ENCODE measurements at regions not wholly inside any gene's neighbourhood (a gene's known extent, or its start where the extent isn't known, plus 50 kb on each side); places are given as distances from the start of the nearest gene placed in this dataset.
"Not testable (repeated sequence)": the region's sequence is repeated elsewhere in the genome, so short reads cannot be mapped to it uniquely, and the experiment has no call there.

DNA sequence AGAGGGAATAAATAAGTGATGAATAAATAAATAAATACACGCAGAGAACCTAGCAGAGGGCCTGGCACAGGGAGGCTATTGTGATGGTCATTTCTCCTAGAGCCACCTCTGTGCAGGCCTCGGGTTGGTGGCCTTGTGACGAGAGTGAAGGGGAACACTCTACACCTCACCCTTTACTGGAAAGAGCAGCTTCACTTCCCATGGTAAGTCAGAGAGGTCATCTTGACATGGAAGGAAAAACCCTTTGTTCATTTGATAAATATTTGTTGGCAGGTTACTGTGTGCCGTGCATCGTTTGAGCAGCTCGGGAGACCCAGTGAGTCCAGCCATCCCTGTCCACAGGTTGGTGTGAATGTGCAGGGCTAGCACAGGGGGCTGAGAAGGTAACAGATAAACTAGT, 70.2 kb upstream of the PODXL start:
- H3K27me3 ChIP-seq (ENCODE audit: low read depth), result no peaks in the 10 kb centered on the region
- H3K36me3 ChIP-seq (replicated peaks), result no peaks in the 10 kb centered on the region
- DNase-seq (ENCODE audit: low spot score in 2 of 2), result no peak
- H3K4me3 ChIP-seq, result no peak overlapping the region
- H3K4me1 ChIP-seq, result peaks cover 6% of the 10 kb centered on the region; the same call in 1 of the 2 replicates
- no peaks in the 10 kb centered on the region for H3K9me3 ChIP-seq
- in situ Hi-C loops (cut with MboI; ENCODE audit: low sequenced_read_pairs), result no loop called here

DNA sequence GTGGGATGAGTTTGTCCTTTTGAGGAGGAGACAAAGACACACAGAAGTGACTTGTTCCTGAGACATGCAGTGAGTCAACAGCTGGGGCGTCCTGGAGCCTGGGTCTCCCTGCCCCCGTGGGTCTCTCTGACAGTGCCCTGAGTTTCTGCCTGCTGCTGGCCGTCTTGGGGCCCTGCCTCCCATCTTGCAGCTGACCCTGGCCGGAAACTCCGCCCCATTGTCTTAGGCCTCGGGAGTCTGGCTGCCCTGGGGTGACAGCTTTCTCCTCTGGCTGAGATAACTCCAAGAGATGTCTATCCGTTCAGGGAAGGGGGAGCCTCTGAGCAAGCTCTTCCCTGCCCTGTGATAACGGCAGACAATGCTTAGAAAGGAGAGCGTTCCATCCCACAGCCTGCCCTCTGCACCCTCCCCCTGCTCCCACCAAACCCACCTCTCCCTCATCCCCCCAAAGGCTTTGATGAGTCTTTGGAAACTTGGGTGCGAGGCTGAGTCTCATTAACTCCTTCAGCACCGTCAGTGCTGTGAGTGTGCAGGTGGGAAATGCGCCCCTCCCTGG, 69.5 kb upstream of the PODXL start:
- no peaks in the 10 kb centered on the region for H3K36me3 ChIP-seq (replicated peaks)
- H3K4me1 ChIP-seq, result peaks cover 6% of the 10 kb centered on the region; the same call in 1 of the 2 replicates
- in situ Hi-C loops (cut with MboI; ENCODE audit: low sequenced_read_pairs), result no loop called here
- DNase-seq (ENCODE audit: low spot score in 2 of 2), result no peak
- H3K27me3 ChIP-seq (ENCODE audit: low read depth), result no peaks in the 10 kb centered on the region
- no peak overlapping the region for H3K4me3 ChIP-seq
- H3K9me3 ChIP-seq, result no peaks in the 10 kb centered on the region

DNA sequence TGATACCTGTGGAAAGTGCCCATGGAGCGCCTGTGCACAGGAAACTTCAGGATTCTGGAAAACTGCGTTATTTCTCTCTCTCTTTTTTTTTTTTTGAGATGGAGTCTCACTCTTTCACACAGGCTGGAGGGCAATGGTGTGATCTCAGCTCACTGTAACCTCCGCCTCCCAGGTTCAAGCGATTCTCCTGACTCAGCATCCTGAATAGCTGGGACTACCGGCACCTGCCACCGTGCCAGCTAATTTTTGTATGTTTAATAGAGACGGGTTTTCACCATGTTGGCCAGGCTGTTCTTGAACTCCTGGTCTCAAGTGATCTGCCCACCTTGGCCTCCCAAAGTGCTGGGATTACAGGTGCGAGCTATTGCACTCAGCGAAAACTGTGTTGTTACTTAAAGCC, 68.9 kb upstream of the PODXL start:
- H3K4me3 ChIP-seq; H3K9me3 ChIP-seq; in situ Hi-C loops (cut with MboI; ENCODE audit: low sequenced_read_pairs); H3K36me3 ChIP-seq (replicated peaks); H3K4me1 ChIP-seq; H3K27me3 ChIP-seq (ENCODE audit: low read depth); DNase-seq (ENCODE audit: low spot score in 2 of 2): not testable (repeated sequence)

DNA sequence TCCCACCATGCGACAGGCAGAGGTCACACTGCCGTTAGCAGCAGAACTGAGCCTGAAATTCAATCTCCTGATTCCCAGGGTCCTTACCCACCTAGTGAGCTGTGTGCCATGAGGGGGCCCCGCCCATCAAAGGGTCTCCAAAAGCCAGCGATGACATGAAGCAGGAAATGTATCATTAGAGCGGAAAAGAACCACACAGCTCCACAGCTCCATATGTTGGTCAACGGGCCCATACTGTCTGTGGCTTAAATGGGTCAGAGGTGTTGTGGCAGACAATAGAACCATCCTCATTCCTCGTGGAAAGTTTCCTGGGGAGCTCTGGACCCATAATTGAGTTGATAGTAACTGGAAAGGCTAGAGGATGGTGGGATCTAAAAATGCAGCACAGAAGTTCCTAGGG, 68.1 kb upstream of the PODXL start:
- H3K4me1 ChIP-seq, result peaks cover 6% of the 10 kb centered on the region; the same call in 1 of the 2 replicates
- no peak for DNase-seq (ENCODE audit: low spot score in 2 of 2)
- H3K4me3 ChIP-seq, result no peak overlapping the region
- no peaks in the 10 kb centered on the region for H3K36me3 ChIP-seq (replicated peaks)
- H3K9me3 ChIP-seq, result no peaks in the 10 kb centered on the region
- in situ Hi-C loops (cut with MboI; ENCODE audit: low sequenced_read_pairs), result no loop called here
- H3K27me3 ChIP-seq (ENCODE audit: low read depth), result no peaks in the 10 kb centered on the region

DNA sequence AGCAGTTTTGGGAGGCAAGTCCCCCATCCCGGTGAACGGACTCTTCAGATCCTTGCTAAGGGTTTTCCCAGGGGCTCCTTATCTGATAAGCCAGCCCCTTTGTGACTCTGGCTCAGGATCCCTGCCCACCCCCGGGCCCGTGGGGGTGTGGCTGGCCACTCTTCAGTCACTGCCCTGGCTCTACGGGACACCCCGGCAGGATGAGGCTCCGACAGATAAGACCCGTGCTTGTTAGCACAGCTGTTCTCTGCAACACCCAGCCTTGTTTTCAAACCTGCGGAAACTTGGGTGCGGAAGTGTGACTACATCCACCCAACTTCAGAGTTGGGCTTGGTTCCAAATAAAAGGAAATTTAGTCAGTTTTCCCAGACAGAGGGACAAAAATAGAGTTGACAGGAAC, 66.7 kb upstream of the PODXL start:
- Histone ChIP-seq H3K9me3 (no peaks in the 10 kb centered on the region), H3K4me3 (no peak overlapping the region), H3K4me1 (peaks cover 6% of the 10 kb centered on the region; the same call in 1 of the 2 replicates), H3K36me3 (replicated peaks) (no peaks in the 10 kb centered on the region), H3K27me3 (ENCODE audit: low read depth) (no peaks in the 10 kb centered on the region)
- DNase-seq (ENCODE audit: low spot score in 2 of 2), result no peak
- in situ Hi-C loops (cut with MboI; ENCODE audit: low sequenced_read_pairs), result no loop called here

DNA sequence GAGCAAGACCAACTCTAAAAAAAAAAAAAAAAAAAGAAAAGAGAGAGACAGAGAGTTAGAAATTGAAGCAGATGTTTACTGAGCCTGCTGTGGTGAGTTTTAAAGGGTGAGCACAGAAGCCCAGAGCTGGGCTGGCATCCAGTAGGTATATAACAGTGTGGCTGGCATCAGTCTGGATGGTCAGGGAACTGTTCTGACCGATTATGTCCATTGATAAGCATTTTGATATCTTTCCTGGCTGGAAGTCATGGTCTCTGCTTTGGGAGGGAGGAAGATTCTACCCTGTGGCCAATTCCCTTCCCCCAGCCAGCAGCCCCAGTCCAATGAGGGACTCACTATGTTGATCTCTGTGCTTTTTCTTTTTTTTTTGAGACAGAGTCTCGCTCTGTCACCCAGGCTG, 65.2 kb upstream of the PODXL start:
- H3K36me3 ChIP-seq (replicated peaks), result no peaks in the 10 kb centered on the region
- H3K4me1 ChIP-seq, result peaks cover 6% of the 10 kb centered on the region; the same call in 1 of the 2 replicates
- in situ Hi-C loops (cut with MboI; ENCODE audit: low sequenced_read_pairs), result no loop called here
- H3K9me3 ChIP-seq, result no peaks in the 10 kb centered on the region
- H3K27me3 ChIP-seq (ENCODE audit: low read depth), result no peaks in the 10 kb centered on the region
- no peak for DNase-seq (ENCODE audit: low spot score in 2 of 2)
- H3K4me3 ChIP-seq, result no peak overlapping the region

DNA sequence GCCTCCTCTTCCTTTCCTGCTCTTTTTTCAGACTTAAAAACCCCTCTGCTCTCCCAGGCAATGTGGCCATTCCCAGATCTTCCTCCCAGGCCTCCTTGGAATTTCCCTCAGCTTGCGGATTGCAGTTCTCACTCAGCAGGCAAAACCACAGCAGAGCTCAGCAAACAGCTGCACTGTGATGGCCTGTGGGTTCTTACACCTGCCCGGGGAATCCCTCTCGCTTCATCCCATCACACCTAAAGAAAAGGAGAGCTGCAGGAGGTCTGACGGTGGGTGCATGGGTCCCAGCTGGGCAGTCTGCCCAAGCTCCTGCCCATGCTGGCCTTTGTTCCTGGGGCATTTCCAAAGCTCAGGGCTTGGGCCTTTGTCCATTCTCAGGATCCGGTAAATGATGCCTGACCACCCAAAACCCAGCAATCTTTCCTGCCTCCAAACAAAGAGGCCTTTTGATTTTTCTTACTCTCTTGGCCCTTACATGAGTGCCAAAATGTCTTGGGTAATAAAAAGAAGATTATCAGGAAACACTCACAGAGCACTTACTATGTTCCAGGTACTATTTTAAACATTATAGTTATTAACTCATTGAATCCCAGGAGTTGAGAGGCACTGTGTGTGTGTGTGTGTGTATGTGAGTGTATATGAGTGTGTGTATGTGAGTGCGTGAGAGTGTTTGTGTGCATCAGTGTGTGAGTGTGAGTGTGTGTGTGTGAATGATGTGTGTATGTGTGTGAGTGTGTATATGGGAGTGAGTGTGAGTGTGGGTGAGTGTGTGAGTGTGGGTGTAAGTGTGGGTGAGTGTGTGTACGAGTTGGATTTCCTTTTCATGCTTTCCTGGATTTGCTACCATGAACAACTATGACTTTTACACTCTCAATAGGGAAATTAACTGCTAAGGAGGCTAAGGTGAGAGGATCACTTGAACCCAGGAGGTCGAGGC, 64.5 kb upstream of the PODXL start:
- Histone ChIP-seq H3K4me3 (no peak overlapping the region), H3K4me1 (peaks cover 5% of the 10 kb centered on the region; the same call in 1 of the 2 replicates), H3K9me3 (no peaks in the 10 kb centered on the region), H3K36me3 (replicated peaks) (no peaks in the 10 kb centered on the region), H3K27me3 (ENCODE audit: low read depth) (no peaks in the 10 kb centered on the region)
- DNase-seq (ENCODE audit: low spot score in 2 of 2), result no peak
- in situ Hi-C loops (cut with MboI; ENCODE audit: low sequenced_read_pairs), result no loop called here

DNA sequence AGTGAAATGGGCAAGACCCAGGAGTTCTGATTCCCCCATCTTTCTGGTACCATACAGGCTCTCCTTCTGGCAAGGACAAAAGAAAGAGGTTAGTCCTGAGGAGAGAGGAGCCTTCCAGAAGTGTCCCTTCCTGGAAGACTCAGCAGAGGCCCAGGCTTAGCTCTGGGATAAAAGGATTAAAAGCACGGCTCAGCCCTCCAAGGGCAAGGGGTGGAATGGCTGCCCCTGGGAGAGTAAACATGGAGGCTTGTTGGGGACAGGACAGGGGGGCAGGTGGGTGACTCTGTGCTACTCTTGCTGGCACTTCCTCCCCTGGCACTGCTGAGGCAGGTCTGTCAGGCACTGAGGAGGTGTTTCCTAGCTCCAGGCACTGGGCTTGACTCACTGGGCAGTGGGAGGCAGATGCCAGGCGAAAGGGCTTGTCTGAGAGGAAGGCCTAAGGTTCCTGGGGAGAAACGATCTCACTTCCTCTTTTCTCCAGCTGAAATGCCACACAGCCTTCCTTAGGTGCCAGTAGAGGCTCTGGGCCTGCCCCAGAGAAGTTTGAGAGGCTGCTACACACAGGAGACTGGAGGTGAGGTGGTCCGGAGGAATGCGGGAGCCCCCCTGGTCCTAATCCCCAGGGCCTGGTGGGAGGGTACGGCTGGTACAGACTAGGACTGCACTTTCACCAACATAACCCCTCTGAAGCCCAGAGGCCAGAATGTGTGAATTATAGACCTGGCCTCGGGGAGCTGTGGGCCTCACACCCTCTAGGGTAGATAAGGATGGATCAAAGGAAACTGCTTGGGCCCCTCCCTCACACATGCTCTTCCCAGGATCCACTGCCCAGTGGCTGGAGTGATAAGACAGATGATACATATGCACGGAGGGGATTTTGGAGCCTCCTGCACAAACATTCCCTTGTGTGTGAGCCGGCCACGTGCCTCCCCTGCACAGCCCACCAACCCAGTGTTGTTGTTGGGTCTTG, 63.2 kb upstream of the PODXL start:
- Histone ChIP-seq H3K4me1 (no peaks in the 10 kb centered on the region), H3K4me3 (no peak overlapping the region), H3K9me3 (no peaks in the 10 kb centered on the region), H3K36me3 (replicated peaks) (no peaks in the 10 kb centered on the region), H3K27me3 (ENCODE audit: low read depth) (no peaks in the 10 kb centered on the region)
- in situ Hi-C loops (cut with MboI; ENCODE audit: low sequenced_read_pairs), result no loop called here
- DNase-seq (ENCODE audit: low spot score in 2 of 2), result no peak

DNA sequence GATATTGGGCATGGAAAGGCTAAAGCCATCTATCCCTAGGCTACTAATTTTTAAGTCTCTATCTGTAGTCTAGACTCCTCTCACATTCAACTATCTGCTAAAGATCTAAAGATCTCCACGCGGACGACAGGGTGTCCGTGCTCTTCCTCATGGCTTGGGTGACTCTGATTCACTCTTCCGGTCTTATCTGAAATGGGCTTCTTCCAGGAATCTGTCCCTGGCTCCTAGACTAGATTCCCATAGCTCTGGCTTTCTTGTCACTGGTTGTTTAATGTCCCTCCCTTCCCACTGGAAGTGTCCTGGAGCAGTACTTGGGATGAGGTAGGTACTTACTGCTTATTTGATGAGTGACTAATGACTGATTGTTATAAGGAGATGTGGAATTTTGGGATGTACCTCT, 62.0 kb upstream of the PODXL start:
- H3K9me3 ChIP-seq, result no peaks in the 10 kb centered on the region
- no peaks in the 10 kb centered on the region for H3K36me3 ChIP-seq (replicated peaks)
- no peaks in the 10 kb centered on the region for H3K27me3 ChIP-seq (ENCODE audit: low read depth)
- DNase-seq (ENCODE audit: low spot score in 2 of 2), result no peak
- H3K4me1 ChIP-seq, result no peaks in the 10 kb centered on the region
- in situ Hi-C loops (cut with MboI; ENCODE audit: low sequenced_read_pairs), result no loop called here
- H3K4me3 ChIP-seq, result no peak overlapping the region

DNA sequence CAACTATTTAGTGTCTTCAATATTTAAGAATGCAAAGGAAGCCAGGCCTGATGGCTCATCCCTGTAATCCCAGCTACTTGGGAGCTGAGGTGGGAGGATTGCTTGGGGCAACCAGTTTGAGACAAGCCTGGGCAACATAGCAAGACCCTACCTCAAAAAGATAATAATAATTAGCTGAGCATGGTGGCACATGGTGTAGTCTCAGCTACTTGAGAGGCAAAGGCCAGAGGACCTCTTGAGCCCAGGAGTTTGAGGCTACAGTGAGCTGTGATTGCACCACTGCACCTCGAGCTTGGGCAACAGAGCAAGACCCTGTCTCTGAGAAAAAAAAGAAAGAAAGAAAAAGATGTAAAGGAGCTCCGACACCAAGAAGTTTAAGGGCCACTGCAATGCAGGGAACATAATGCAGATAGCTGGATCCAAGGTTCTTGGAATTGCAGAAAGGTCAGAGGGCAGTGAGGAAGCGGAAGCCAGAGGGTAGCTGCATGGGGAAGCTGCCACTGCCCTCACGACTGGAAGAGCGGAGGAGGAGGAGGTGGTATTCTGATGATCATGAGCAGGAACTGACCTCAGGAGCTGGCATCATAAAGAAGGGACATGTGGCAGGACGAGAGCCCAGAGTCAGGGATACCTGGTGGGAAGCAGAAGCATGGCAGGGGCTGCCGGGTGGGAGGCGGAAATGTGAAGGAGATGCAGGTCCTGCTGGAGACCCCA, 60.2 kb upstream of the PODXL start:
- in situ Hi-C loops (cut with MboI; ENCODE audit: low sequenced_read_pairs), result no loop called here
- no peaks in the 10 kb centered on the region for H3K36me3 ChIP-seq (replicated peaks)
- H3K9me3 ChIP-seq, result no peaks in the 10 kb centered on the region
- DNase-seq (ENCODE audit: low spot score in 2 of 2), result no peak
- H3K4me1 ChIP-seq, result peaks cover 11% of the 10 kb centered on the region
- no peak overlapping the region for H3K4me3 ChIP-seq
- H3K27me3 ChIP-seq (ENCODE audit: low read depth), result no peaks in the 10 kb centered on the region

DNA sequence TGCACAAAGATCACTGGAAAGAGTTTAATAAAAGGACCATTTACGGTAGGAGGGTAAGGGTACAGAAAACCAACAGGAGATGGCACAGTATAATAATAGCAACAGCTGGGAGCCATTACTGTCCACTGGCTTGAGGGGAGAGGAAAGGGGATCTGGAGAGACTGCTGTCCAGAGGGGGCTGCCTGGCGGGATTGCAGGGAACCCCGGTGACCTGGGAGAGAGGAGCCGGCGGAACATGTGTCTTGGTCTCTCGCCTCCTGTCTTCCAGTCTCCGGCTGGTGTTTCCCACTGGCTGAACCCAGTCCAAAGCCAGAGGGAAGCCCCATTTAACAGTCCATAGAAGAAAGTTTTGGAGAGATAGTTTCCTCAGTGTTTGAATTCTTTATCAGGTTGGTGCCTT, 57.5 kb upstream of the PODXL start:
- Histone ChIP-seq H3K4me3 (no peak overlapping the region), H3K9me3 (no peaks in the 10 kb centered on the region), H3K36me3 (replicated peaks) (no peaks in the 10 kb centered on the region), H3K27me3 (ENCODE audit: low read depth) (no peaks in the 10 kb centered on the region), H3K4me1 (peaks cover 11% of the 10 kb centered on the region)
- in situ Hi-C loops (cut with MboI; ENCODE audit: low sequenced_read_pairs), result no loop called here
- DNase-seq (ENCODE audit: low spot score in 2 of 2), result no peak

DNA sequence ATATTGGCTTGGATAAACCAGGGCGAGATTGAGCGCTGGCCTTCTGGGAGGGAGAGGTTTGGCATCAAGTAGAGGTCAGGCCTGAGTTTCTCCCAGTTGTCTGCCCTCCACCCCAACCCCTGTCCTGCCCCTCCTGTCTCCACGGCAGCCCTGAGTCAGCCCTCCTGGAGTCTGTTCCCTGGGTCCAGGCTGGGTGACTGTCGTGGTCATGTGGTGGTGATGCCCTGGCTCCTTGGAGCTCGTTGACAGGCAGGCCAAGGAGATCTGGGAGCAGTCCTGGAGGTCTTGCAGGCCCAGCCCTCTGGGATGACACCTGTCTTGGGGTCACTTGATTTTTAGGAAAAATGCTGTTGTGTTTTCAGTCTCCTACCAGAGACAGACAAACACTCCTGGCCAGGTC, 53.6 kb upstream of the PODXL start:
- no peaks in the 10 kb centered on the region for H3K27me3 ChIP-seq (ENCODE audit: low read depth)

DNA sequence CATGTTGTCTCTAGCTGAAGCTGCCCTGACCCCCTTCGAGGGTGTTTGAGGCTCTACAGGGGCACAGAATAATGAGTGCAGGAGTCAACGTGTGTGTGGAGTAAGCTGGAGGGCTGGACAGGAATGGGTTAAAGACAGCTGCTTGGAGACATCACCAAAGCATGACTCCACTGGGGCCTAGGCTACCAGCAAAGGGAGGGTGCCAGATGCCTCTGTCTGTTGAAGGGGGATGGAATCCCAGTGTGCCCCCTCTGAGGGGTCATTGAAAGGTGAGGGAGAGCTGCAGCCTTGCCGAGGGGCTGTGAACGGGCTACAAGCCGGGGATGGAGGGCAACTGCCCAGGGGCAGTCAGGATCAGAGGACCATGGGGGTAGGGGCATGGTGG, 51.7 kb upstream of the PODXL start:
- H3K36me3 ChIP-seq (replicated peaks), result no peaks in the 10 kb centered on the region
- H3K9me3 ChIP-seq, result no peaks in the 10 kb centered on the region
- no peak for DNase-seq (ENCODE audit: low spot score in 2 of 2)
- H3K4me1 ChIP-seq, result peaks cover 50% of the 10 kb centered on the region
- H3K4me3 ChIP-seq, result no peak overlapping the region
- in situ Hi-C loops (cut with MboI; ENCODE audit: low sequenced_read_pairs), result no loop called here
- no peaks in the 10 kb centered on the region for H3K27me3 ChIP-seq (ENCODE audit: low read depth)

More for the DNA sequence above, 53.6 kb upstream of the PODXL start:
- no peak for DNase-seq (ENCODE audit: low spot score in 2 of 2)
- H3K9me3 ChIP-seq, result no peaks in the 10 kb centered on the region
- no peaks in the 10 kb centered on the region for H3K36me3 ChIP-seq (replicated peaks)
- H3K4me1 ChIP-seq, result peaks cover 35% of the 10 kb centered on the region
- in situ Hi-C loops (cut with MboI; ENCODE audit: low sequenced_read_pairs), result no loop called here
- H3K4me3 ChIP-seq, result no peak overlapping the region
